ENCODE measurements at regions not wholly inside any gene's neighbourhood (a gene's known extent, or its start where the extent isn't known, plus 50 kb on each side); places are given as distances from the start of the nearest gene placed in this dataset.

- no peaks in the 10 kb centered on the region for H3K36me3 ChIP-seq (ENCODE audit: control insufficient read depth in 2 of 2, insufficient read depth in 2 of 2, low read length in 1 of 2)
- H3K9me3 ChIP-seq (ENCODE audit: control insufficient read depth in 2 of 2, insufficient read depth in 1 of 2, low read depth in 1 of 2, low read length in 1 of 2): no peaks in the 10 kb centered on the region
- WGBS, 2 donors: 73 to 84% methylated on average over 14 of the region's 14 CpGs
- H3K27me3 ChIP-seq (ENCODE audit: control insufficient read depth in 1 of 2, insufficient read depth in 2 of 2, low read length in 2 of 2): no peaks in the 10 kb centered on the region
- no peak overlapping the region for H3K27ac ChIP-seq (ENCODE audit: low read depth in 2 of 2, low read length in 1 of 2)
- no peak overlapping the region for H3K4me3 ChIP-seq (ENCODE audit: low read depth in 1 of 2, low read length in 2 of 2)
- no peaks in the 10 kb centered on the region for H3K4me1 ChIP-seq (ENCODE audit: control insufficient read depth in 2 of 2, insufficient read depth in 2 of 2, low read length in 1 of 2)
Measured at GRCh38 chr1:60896701-60897363, 185.5 kb upstream of the NFIA start.

- Histone ChIP-seq H3K9me3 (ENCODE audit: control insufficient read depth in 2 of 2, insufficient read depth in 1 of 2, low read depth in 1 of 2, low read length in 1 of 2) (no peaks in the 10 kb centered on the region), H3K4me3 (ENCODE audit: low read depth in 1 of 2, low read length in 2 of 2) (no peak overlapping the region), H3K4me1 (ENCODE audit: control insufficient read depth in 2 of 2, insufficient read depth in 2 of 2, low read length in 1 of 2) (no peaks in the 10 kb centered on the region), H3K36me3 (ENCODE audit: control insufficient read depth in 2 of 2, insufficient read depth in 2 of 2, low read length in 1 of 2) (no peaks in the 10 kb centered on the region), H3K27ac (ENCODE audit: low read depth in 2 of 2, low read length in 1 of 2) (no peak overlapping the region), H3K27me3 (ENCODE audit: control insufficient read depth in 1 of 2, insufficient read depth in 2 of 2, low read length in 2 of 2) (peaks cover 0 to 3% of the 10 kb centered on the region in 2 donors)
- WGBS, 2 donors: 75% methylated on average over 3 of the region's 3 CpGs
Measured at GRCh38 chr1:60895701-60896100, 186.7 kb upstream of the NFIA start.

- WGBS, 2 donors: 85 to 87% methylated on average over 6 of the region's 6 CpGs
- H3K9me3 ChIP-seq (ENCODE audit: control insufficient read depth in 2 of 2, insufficient read depth in 1 of 2, low read depth in 1 of 2, low read length in 1 of 2): no peaks in the 10 kb centered on the region
- no peaks in the 10 kb centered on the region for H3K4me1 ChIP-seq (ENCODE audit: control insufficient read depth in 2 of 2, insufficient read depth in 2 of 2, low read length in 1 of 2)
- peaks cover 0 to 3% of the 10 kb centered on the region in 2 donors for H3K27me3 ChIP-seq (ENCODE audit: control insufficient read depth in 1 of 2, insufficient read depth in 2 of 2, low read length in 2 of 2)
- no peaks in the 10 kb centered on the region for H3K36me3 ChIP-seq (ENCODE audit: control insufficient read depth in 2 of 2, insufficient read depth in 2 of 2, low read length in 1 of 2)
- H3K4me3 ChIP-seq (ENCODE audit: low read depth in 1 of 2, low read length in 2 of 2): no peak overlapping the region
- no peak overlapping the region for H3K27ac ChIP-seq (ENCODE audit: low read depth in 2 of 2, low read length in 1 of 2)
Measured at GRCh38 chr1:60895252-60895651, 187.1 kb upstream of the NFIA start.

- H3K27ac ChIP-seq (ENCODE audit: low read depth in 2 of 2, low read length in 1 of 2): no peak overlapping the region
- 84 to 94% methylated on average over 2 of the region's 2 CpGs for WGBS, 2 donors
- H3K27me3 ChIP-seq (ENCODE audit: control insufficient read depth in 1 of 2, insufficient read depth in 2 of 2, low read length in 2 of 2): peaks cover 0 to 3% of the 10 kb centered on the region in 2 donors
- no peaks in the 10 kb centered on the region for H3K9me3 ChIP-seq (ENCODE audit: control insufficient read depth in 2 of 2, insufficient read depth in 1 of 2, low read depth in 1 of 2, low read length in 1 of 2)
- H3K4me1 ChIP-seq (ENCODE audit: control insufficient read depth in 2 of 2, insufficient read depth in 2 of 2, low read length in 1 of 2): no peaks in the 10 kb centered on the region
- H3K4me3 ChIP-seq (ENCODE audit: low read depth in 1 of 2, low read length in 2 of 2): no peak overlapping the region
- no peaks in the 10 kb centered on the region for H3K36me3 ChIP-seq (ENCODE audit: control insufficient read depth in 2 of 2, insufficient read depth in 2 of 2, low read length in 1 of 2)
Measured at GRCh38 chr1:60894741-60895140, 187.6 kb upstream of the NFIA start.

- Histone ChIP-seq H3K4me3 (ENCODE audit: low read depth in 1 of 2, low read length in 2 of 2) (no peak overlapping the region), H3K9me3 (ENCODE audit: control insufficient read depth in 2 of 2, insufficient read depth in 1 of 2, low read depth in 1 of 2, low read length in 1 of 2) (no peaks in the 10 kb centered on the region), H3K27ac (ENCODE audit: low read depth in 2 of 2, low read length in 1 of 2) (no peak overlapping the region), H3K27me3 (ENCODE audit: control insufficient read depth in 1 of 2, insufficient read depth in 2 of 2, low read length in 2 of 2) (peaks cover 0 to 3% of the 10 kb centered on the region in 2 donors), H3K4me1 (ENCODE audit: control insufficient read depth in 2 of 2, insufficient read depth in 2 of 2, low read length in 1 of 2) (no peaks in the 10 kb centered on the region), H3K36me3 (ENCODE audit: control insufficient read depth in 2 of 2, insufficient read depth in 2 of 2, low read length in 1 of 2) (no peaks in the 10 kb centered on the region)
- 69 to 86% methylated on average over 3 of the region's 3 CpGs for WGBS, 2 donors
Measured at GRCh38 chr1:60894130-60894529, 188.2 kb upstream of the NFIA start.

GRCh38 chr1:60893136-60893930 is 189.0 kb upstream of the NFIA start:
- no peaks in the 10 kb centered on the region for H3K4me1 ChIP-seq (ENCODE audit: control insufficient read depth in 2 of 2, insufficient read depth in 2 of 2, low read length in 1 of 2)
- no peaks in the 10 kb centered on the region for H3K36me3 ChIP-seq (ENCODE audit: control insufficient read depth in 2 of 2, insufficient read depth in 2 of 2, low read length in 1 of 2)
- H3K4me3 ChIP-seq (ENCODE audit: low read depth in 1 of 2, low read length in 2 of 2): no peak overlapping the region
- WGBS, 2 donors: 45 to 47% methylated on average over 11 of the region's 11 CpGs
- H3K27ac ChIP-seq (ENCODE audit: low read depth in 2 of 2, low read length in 1 of 2): no peak overlapping the region
- peaks cover 0 to 3% of the 10 kb centered on the region in 2 donors for H3K27me3 ChIP-seq (ENCODE audit: control insufficient read depth in 1 of 2, insufficient read depth in 2 of 2, low read length in 2 of 2)
- H3K9me3 ChIP-seq (ENCODE audit: control insufficient read depth in 2 of 2, insufficient read depth in 1 of 2, low read depth in 1 of 2, low read length in 1 of 2): no peaks in the 10 kb centered on the region

- Histone ChIP-seq H3K9me3 (ENCODE audit: control insufficient read depth in 2 of 2, insufficient read depth in 1 of 2, low read depth in 1 of 2, low read length in 1 of 2) (no peaks in the 10 kb centered on the region), H3K4me3 (ENCODE audit: low read depth in 1 of 2, low read length in 2 of 2) (no peak overlapping the region), H3K27ac (ENCODE audit: low read depth in 2 of 2, low read length in 1 of 2) (no peak overlapping the region), H3K4me1 (ENCODE audit: control insufficient read depth in 2 of 2, insufficient read depth in 2 of 2, low read length in 1 of 2) (no peaks in the 10 kb centered on the region), H3K27me3 (ENCODE audit: control insufficient read depth in 1 of 2, insufficient read depth in 2 of 2, low read length in 2 of 2) (peaks cover 0 to 3% of the 10 kb centered on the region in 2 donors), H3K36me3 (ENCODE audit: control insufficient read depth in 2 of 2, insufficient read depth in 2 of 2, low read length in 1 of 2) (no peaks in the 10 kb centered on the region)
- 76 to 90% methylated on average over 3 of the region's 3 CpGs for WGBS, 2 donors
Measured at GRCh38 chr1:60891765-60892164, 190.6 kb upstream of the NFIA start.

- 86 to 90% methylated on average over 6 of the region's 6 CpGs for WGBS, 2 donors
- Histone ChIP-seq H3K27me3 (ENCODE audit: control insufficient read depth in 1 of 2, insufficient read depth in 2 of 2, low read length in 2 of 2) (peaks cover 0 to 3% of the 10 kb centered on the region in 2 donors), H3K4me3 (ENCODE audit: low read depth in 1 of 2, low read length in 2 of 2) (no peak overlapping the region), H3K27ac (ENCODE audit: low read depth in 2 of 2, low read length in 1 of 2) (no peak overlapping the region), H3K36me3 (ENCODE audit: control insufficient read depth in 2 of 2, insufficient read depth in 2 of 2, low read length in 1 of 2) (no peaks in the 10 kb centered on the region), H3K4me1 (ENCODE audit: control insufficient read depth in 2 of 2, insufficient read depth in 2 of 2, low read length in 1 of 2) (no peaks in the 10 kb centered on the region), H3K9me3 (ENCODE audit: control insufficient read depth in 2 of 2, insufficient read depth in 1 of 2, low read depth in 1 of 2, low read length in 1 of 2) (no peaks in the 10 kb centered on the region)
Measured at GRCh38 chr1:60891281-60891680, 191.1 kb upstream of the NFIA start.

- Histone ChIP-seq H3K4me1 (ENCODE audit: control insufficient read depth in 2 of 2, insufficient read depth in 2 of 2, low read length in 1 of 2) (no peaks in the 10 kb centered on the region), H3K36me3 (ENCODE audit: control insufficient read depth in 2 of 2, insufficient read depth in 2 of 2, low read length in 1 of 2) (no peaks in the 10 kb centered on the region), H3K4me3 (ENCODE audit: low read depth in 1 of 2, low read length in 2 of 2) (no peak overlapping the region), H3K27ac (ENCODE audit: low read depth in 2 of 2, low read length in 1 of 2) (no peak overlapping the region), H3K27me3 (ENCODE audit: control insufficient read depth in 1 of 2, insufficient read depth in 2 of 2, low read length in 2 of 2) (peaks cover 0 to 3% of the 10 kb centered on the region in 2 donors), H3K9me3 (ENCODE audit: control insufficient read depth in 2 of 2, insufficient read depth in 1 of 2, low read depth in 1 of 2, low read length in 1 of 2) (no peaks in the 10 kb centered on the region)
Measured at GRCh38 chr1:60890664-60891063, 191.7 kb upstream of the NFIA start.

- Histone ChIP-seq H3K9me3 (ENCODE audit: control insufficient read depth in 2 of 2, insufficient read depth in 1 of 2, low read depth in 1 of 2, low read length in 1 of 2) (no peaks in the 10 kb centered on the region), H3K27ac (ENCODE audit: low read depth in 2 of 2, low read length in 1 of 2) (no peak overlapping the region), H3K36me3 (ENCODE audit: control insufficient read depth in 2 of 2, insufficient read depth in 2 of 2, low read length in 1 of 2) (no peaks in the 10 kb centered on the region), H3K4me1 (ENCODE audit: control insufficient read depth in 2 of 2, insufficient read depth in 2 of 2, low read length in 1 of 2) (no peaks in the 10 kb centered on the region), H3K27me3 (ENCODE audit: control insufficient read depth in 1 of 2, insufficient read depth in 2 of 2, low read length in 2 of 2) (peaks cover 0 to 3% of the 10 kb centered on the region in 2 donors), H3K4me3 (ENCODE audit: low read depth in 1 of 2, low read length in 2 of 2) (no peak overlapping the region)
- WGBS, 2 donors: 89 to 91% methylated on average over 2 of the region's 2 CpGs
Measured at GRCh38 chr1:60889709-60890108, 192.7 kb upstream of the NFIA start.
